ENCODE measurements at regions not wholly inside any gene's neighbourhood (a gene's known extent, or its start where the extent isn't known, plus 50 kb on each side); places are given as distances from the start of the nearest gene placed in this dataset.

DNA sequence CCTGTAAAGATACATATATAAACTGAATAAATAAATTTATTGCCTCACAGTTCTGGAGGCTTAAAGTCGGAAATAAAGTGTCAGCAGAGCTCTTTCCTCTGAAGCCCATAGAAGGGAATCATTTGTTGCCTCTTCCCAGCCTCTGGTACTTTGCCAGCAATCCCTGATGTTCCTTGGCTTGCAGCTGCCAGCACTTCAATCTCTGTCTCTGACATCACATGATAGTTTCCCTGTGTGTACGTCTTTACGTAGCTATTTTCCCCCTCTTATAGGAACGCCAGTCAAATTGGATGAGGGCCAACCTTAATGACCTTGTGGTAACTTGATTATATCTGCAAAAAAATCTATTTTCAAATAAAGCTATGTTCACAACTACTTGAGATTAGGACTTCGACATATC lies 250.9 kb downstream of the LIG4 start:
- no peaks in the 10 kb centered on the region for H4K20me1 ChIP-seq (ENCODE audit: insufficient read depth)
- H3K9ac ChIP-seq = no peak overlapping the region
- no peak overlapping the region for H3K4me3 ChIP-seq (IDR thresholded peaks at IDR 0.05; ENCODE audit: insufficient read depth, low read depth, low read length)
- TF ChIP-seq, protein P1, sequence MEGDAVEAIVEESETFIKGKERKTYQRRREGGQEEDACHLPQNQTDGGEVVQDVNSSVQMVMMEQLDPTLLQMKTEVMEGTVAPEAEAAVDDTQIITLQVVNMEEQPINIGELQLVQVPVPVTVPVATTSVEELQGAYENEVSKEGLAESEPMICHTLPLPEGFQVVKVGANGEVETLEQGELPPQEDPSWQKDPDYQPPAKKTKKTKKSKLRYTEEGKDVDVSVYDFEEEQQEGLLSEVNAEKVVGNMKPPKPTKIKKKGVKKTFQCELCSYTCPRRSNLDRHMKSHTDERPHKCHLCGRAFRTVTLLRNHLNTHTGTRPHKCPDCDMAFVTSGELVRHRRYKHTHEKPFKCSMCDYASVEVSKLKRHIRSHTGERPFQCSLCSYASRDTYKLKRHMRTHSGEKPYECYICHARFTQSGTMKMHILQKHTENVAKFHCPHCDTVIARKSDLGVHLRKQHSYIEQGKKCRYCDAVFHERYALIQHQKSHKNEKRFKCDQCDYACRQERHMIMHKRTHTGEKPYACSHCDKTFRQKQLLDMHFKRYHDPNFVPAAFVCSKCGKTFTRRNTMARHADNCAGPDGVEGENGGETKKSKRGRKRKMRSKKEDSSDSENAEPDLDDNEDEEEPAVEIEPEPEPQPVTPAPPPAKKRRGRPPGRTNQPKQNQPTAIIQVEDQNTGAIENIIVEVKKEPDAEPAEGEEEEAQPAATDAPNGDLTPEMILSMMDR (conservative IDR thresholded peaks at IDR 0.05; ENCODE audit: low read depth, low read length) = no peak
- no peak overlapping the region for H3K27ac ChIP-seq
- no peaks in the 10 kb centered on the region for H3K4me1 ChIP-seq (ENCODE audit: low read depth, poor library complexity, severe bottlenecking)
- no peaks in the 10 kb centered on the region for H3K79me2 ChIP-seq (ENCODE audit: insufficient read depth, low read depth)
- H3K27me3 ChIP-seq (ENCODE audit: insufficient read depth, low read depth) = no peaks in the 10 kb centered on the region
- H3K36me3 ChIP-seq (ENCODE audit: insufficient read depth) = no peaks in the 10 kb centered on the region
- H3K4me2 ChIP-seq = no peak overlapping the region
- no peak overlapping the region for H2AFZ ChIP-seq (ENCODE audit: low read depth)

DNA sequence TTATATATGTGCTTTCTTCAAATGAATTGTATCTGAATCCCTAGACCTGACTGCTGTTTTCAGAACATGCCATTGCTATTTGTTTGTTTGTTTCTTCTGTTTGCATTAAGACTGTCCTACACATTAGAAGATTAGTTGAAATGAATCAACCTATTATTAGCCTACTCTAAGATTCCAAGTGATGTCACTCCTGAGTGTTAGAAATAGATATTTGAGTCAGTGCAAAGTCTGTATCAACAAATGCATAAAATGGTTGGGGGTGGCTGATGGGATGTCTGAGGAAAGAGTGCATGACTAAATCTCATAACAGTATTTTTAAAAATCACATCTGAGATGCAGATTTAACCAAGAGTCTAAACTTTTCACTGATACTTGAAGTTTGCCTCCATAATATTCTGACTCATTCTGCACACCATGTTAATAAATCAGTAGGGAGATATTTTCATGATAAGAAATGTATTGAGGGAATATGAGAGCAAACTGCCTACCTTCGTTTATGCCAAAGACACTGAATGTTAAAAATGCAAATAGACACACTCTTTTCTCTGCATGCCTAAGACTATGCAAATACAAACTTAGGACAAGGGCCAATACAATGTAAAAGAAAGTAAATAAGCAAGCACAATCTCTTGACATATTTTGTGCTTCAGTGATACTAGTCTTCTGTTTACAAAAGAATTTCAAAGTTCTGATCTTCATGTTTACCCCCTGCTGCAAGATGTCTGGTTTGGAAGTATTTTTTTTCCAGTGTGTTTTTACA lies 253.3 kb downstream of the LIG4 start:
- no peaks in the 10 kb centered on the region for H3K79me2 ChIP-seq (ENCODE audit: insufficient read depth, low read depth)
- no peak overlapping the region for H3K9ac ChIP-seq
- H2AFZ ChIP-seq (ENCODE audit: low read depth) = no peak overlapping the region
- TF ChIP-seq, protein P1 (conservative IDR thresholded peaks at IDR 0.05; ENCODE audit: low read depth, low read length) = no peak
- H3K4me3 ChIP-seq (IDR thresholded peaks at IDR 0.05; ENCODE audit: insufficient read depth, low read depth, low read length) = no peak overlapping the region
- H4K20me1 ChIP-seq (ENCODE audit: insufficient read depth) = no peaks in the 10 kb centered on the region
- no peak overlapping the region for H3K27ac ChIP-seq
- no peak overlapping the region for H3K4me2 ChIP-seq
- H3K36me3 ChIP-seq (ENCODE audit: insufficient read depth) = no peaks in the 10 kb centered on the region
- H3K4me1 ChIP-seq (ENCODE audit: low read depth, poor library complexity, severe bottlenecking) = no peaks in the 10 kb centered on the region
- no peaks in the 10 kb centered on the region for H3K27me3 ChIP-seq (ENCODE audit: insufficient read depth, low read depth)

DNA sequence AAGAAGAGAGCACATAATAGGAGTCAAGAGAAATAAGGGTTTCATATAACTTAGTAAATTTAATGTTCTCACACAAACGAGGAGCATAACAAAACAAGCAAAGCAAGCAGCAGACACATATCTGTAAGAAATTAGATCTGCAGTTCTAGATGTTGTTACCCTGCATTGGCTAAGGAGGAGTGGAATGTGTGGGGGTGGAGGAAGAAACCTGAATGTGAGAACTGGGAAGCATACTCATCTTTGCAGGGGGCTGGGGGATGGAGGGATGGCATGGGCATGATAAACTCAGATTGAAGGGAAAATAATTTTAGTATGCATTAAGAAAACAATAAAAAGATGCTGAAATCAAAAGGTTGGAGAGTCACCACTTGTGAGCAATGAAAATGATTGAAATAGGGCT lies 255.0 kb downstream of the LIG4 start:
- Histone ChIP-seq H3K27ac (no peak overlapping the region), H3K4me2 (no peak overlapping the region), H3K9ac (no peak overlapping the region), H3K36me3 (ENCODE audit: insufficient read depth) (no peaks in the 10 kb centered on the region), H4K20me1 (ENCODE audit: insufficient read depth) (no peaks in the 10 kb centered on the region), H2AFZ (ENCODE audit: low read depth) (no peak overlapping the region), H3K4me3 (IDR thresholded peaks at IDR 0.05; ENCODE audit: insufficient read depth, low read depth, low read length) (no peak overlapping the region), H3K79me2 (ENCODE audit: insufficient read depth, low read depth) (no peaks in the 10 kb centered on the region), H3K4me1 (ENCODE audit: low read depth, poor library complexity, severe bottlenecking) (no peaks in the 10 kb centered on the region), H3K27me3 (ENCODE audit: insufficient read depth, low read depth) (no peaks in the 10 kb centered on the region)
- TF ChIP-seq, protein P1 (conservative IDR thresholded peaks at IDR 0.05; ENCODE audit: low read depth, low read length) = no peak

DNA sequence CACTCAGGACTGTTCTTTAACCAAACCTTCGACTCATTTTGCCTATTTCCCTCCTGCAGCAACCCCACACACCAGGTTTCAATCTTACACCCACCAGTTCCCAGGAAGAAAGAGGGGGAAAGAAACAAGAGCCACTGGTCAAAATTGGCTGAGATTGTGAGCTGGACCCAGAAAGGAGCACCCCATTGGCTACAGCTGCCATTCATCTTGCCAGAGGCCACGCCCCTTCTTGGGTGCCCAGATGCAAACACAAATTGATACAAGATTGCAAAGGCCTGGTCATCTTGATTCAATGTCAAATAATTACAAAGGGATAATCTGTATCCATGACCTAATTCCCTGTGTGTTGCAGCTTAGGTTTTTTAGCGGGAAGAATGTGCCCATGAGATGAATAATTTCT lies 258.4 kb downstream of the LIG4 start:
- TF ChIP-seq, protein P1 (conservative IDR thresholded peaks at IDR 0.05; ENCODE audit: low read depth, low read length) = no peak
- H3K36me3 ChIP-seq (ENCODE audit: insufficient read depth) = no peaks in the 10 kb centered on the region
- no peak overlapping the region for H3K4me2 ChIP-seq
- no peaks in the 10 kb centered on the region for H3K4me1 ChIP-seq (ENCODE audit: low read depth, poor library complexity, severe bottlenecking)
- H3K4me3 ChIP-seq (IDR thresholded peaks at IDR 0.05; ENCODE audit: insufficient read depth, low read depth, low read length) = no peak overlapping the region
- H4K20me1 ChIP-seq (ENCODE audit: insufficient read depth) = no peaks in the 10 kb centered on the region
- H3K27ac ChIP-seq = no peak overlapping the region
- H2AFZ ChIP-seq (ENCODE audit: low read depth) = no peak overlapping the region
- H3K9ac ChIP-seq = no peak overlapping the region
- H3K79me2 ChIP-seq (ENCODE audit: insufficient read depth, low read depth) = no peaks in the 10 kb centered on the region
- no peaks in the 10 kb centered on the region for H3K27me3 ChIP-seq (ENCODE audit: insufficient read depth, low read depth)

Data from KMS-11 (cell line).